ENCODE measurements at regions not wholly inside any gene's neighbourhood (a gene's known extent, or its start where the extent isn't known, plus 50 kb on each side); places are given as distances from the start of the nearest gene placed in this dataset.

- 56 to 58% methylated on average over 2 of the region's 2 CpGs for WGBS, 2 donors
- H3K27ac ChIP-seq (ENCODE audit: low read depth in 2 of 2, low read length in 1 of 2) = no peak overlapping the region
- H3K4me3 ChIP-seq (ENCODE audit: low read depth in 1 of 2, low read length in 2 of 2) = no peak overlapping the region
- no peaks in the 10 kb centered on the region for H3K4me1 ChIP-seq (ENCODE audit: control insufficient read depth in 2 of 2, insufficient read depth in 2 of 2, low read length in 1 of 2)
- no peaks in the 10 kb centered on the region for H3K9me3 ChIP-seq (ENCODE audit: control insufficient read depth in 2 of 2, insufficient read depth in 1 of 2, low read depth in 1 of 2, low read length in 1 of 2)
- H3K36me3 ChIP-seq (ENCODE audit: control insufficient read depth in 2 of 2, insufficient read depth in 2 of 2, low read length in 1 of 2) = no peaks in the 10 kb centered on the region
- H3K27me3 ChIP-seq (ENCODE audit: control insufficient read depth in 1 of 2, insufficient read depth in 2 of 2, low read length in 2 of 2) = no peaks in the 10 kb centered on the region
Measured at GRCh38 chr20:12173347-12174012, 255.8 kb downstream of the BTBD3 start.

GRCh38 chr20:12175538-12175937 is 257.8 kb downstream of the BTBD3 start:
- Histone ChIP-seq H3K27ac (ENCODE audit: low read depth in 2 of 2, low read length in 1 of 2) (no peak overlapping the region), H3K36me3 (ENCODE audit: control insufficient read depth in 2 of 2, insufficient read depth in 2 of 2, low read length in 1 of 2) (no peaks in the 10 kb centered on the region), H3K4me3 (ENCODE audit: low read depth in 1 of 2, low read length in 2 of 2) (no peak overlapping the region), H3K4me1 (ENCODE audit: control insufficient read depth in 2 of 2, insufficient read depth in 2 of 2, low read length in 1 of 2) (no peaks in the 10 kb centered on the region), H3K9me3 (ENCODE audit: control insufficient read depth in 2 of 2, insufficient read depth in 1 of 2, low read depth in 1 of 2, low read length in 1 of 2) (no peaks in the 10 kb centered on the region), H3K27me3 (ENCODE audit: control insufficient read depth in 1 of 2, insufficient read depth in 2 of 2, low read length in 2 of 2) (no peaks in the 10 kb centered on the region)

GRCh38 chr20:12177657-12178293 is 260.1 kb downstream of the BTBD3 start:
- Histone ChIP-seq H3K9me3 (ENCODE audit: control insufficient read depth in 2 of 2, insufficient read depth in 1 of 2, low read depth in 1 of 2, low read length in 1 of 2) (no peaks in the 10 kb centered on the region), H3K36me3 (ENCODE audit: control insufficient read depth in 2 of 2, insufficient read depth in 2 of 2, low read length in 1 of 2) (no peaks in the 10 kb centered on the region), H3K4me3 (ENCODE audit: low read depth in 1 of 2, low read length in 2 of 2) (no peak overlapping the region), H3K4me1 (ENCODE audit: control insufficient read depth in 2 of 2, insufficient read depth in 2 of 2, low read length in 1 of 2) (no peaks in the 10 kb centered on the region), H3K27me3 (ENCODE audit: control insufficient read depth in 1 of 2, insufficient read depth in 2 of 2, low read length in 2 of 2) (no peaks in the 10 kb centered on the region), H3K27ac (ENCODE audit: low read depth in 2 of 2, low read length in 1 of 2) (no peak overlapping the region)
- 50 to 64% methylated on average over 3 of the region's 3 CpGs for WGBS, 2 donors

DNA sequence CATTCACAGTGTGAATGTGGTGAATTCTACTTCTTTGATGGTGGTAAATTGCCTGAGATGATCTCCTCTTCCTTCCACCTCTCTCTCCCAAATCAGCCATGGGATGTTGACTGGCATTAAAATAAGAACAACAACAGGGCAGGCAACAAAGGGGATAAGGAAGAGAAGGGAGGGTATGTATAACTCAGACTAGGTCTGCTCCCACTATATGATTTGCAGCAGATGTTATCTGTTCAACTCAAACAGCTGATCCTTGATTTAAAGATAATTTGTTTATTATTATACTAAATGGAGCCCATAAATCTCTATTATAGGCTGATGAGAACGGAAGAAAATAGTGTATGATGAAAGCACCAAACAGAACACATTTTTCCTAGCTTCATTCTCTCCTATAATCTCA is 262.0 kb downstream of the BTBD3 start:
- WGBS, 2 donors = 63 to 64% methylated on average over 1 of the region's 1 CpG
- H3K27me3 ChIP-seq (ENCODE audit: control insufficient read depth in 1 of 2, insufficient read depth in 2 of 2, low read length in 2 of 2) = no peaks in the 10 kb centered on the region
- H3K9me3 ChIP-seq (ENCODE audit: control insufficient read depth in 2 of 2, insufficient read depth in 1 of 2, low read depth in 1 of 2, low read length in 1 of 2) = no peaks in the 10 kb centered on the region
- H3K27ac ChIP-seq (ENCODE audit: low read depth in 2 of 2, low read length in 1 of 2) = no peak overlapping the region
- H3K4me1 ChIP-seq (ENCODE audit: control insufficient read depth in 2 of 2, insufficient read depth in 2 of 2, low read length in 1 of 2) = no peaks in the 10 kb centered on the region
- H3K36me3 ChIP-seq (ENCODE audit: control insufficient read depth in 2 of 2, insufficient read depth in 2 of 2, low read length in 1 of 2) = no peaks in the 10 kb centered on the region
- H3K4me3 ChIP-seq (ENCODE audit: low read depth in 1 of 2, low read length in 2 of 2) = no peak overlapping the region

- Histone ChIP-seq H3K4me3 (ENCODE audit: low read depth in 1 of 2, low read length in 2 of 2) (no peak overlapping the region), H3K36me3 (ENCODE audit: control insufficient read depth in 2 of 2, insufficient read depth in 2 of 2, low read length in 1 of 2) (no peaks in the 10 kb centered on the region), H3K27me3 (ENCODE audit: control insufficient read depth in 1 of 2, insufficient read depth in 2 of 2, low read length in 2 of 2) (no peaks in the 10 kb centered on the region), H3K27ac (ENCODE audit: low read depth in 2 of 2, low read length in 1 of 2) (no peak overlapping the region), H3K4me1 (ENCODE audit: control insufficient read depth in 2 of 2, insufficient read depth in 2 of 2, low read length in 1 of 2) (no peaks in the 10 kb centered on the region), H3K9me3 (ENCODE audit: control insufficient read depth in 2 of 2, insufficient read depth in 1 of 2, low read depth in 1 of 2, low read length in 1 of 2) (no peaks in the 10 kb centered on the region)
- 58 to 64% methylated on average over 5 of the region's 5 CpGs for WGBS, 2 donors
Measured at GRCh38 chr20:12180107-12180661, 262.5 kb downstream of the BTBD3 start.

GRCh38 chr20:12198281-12198680 is 280.6 kb downstream of the BTBD3 start:
- no peak overlapping the region for H3K27ac ChIP-seq (ENCODE audit: low read depth in 2 of 2, low read length in 1 of 2)
- H3K4me3 ChIP-seq (ENCODE audit: low read depth in 1 of 2, low read length in 2 of 2) = no peak overlapping the region
- no peaks in the 10 kb centered on the region for H3K36me3 ChIP-seq (ENCODE audit: control insufficient read depth in 2 of 2, insufficient read depth in 2 of 2, low read length in 1 of 2)
- no peaks in the 10 kb centered on the region for H3K9me3 ChIP-seq (ENCODE audit: control insufficient read depth in 2 of 2, insufficient read depth in 1 of 2, low read depth in 1 of 2, low read length in 1 of 2)
- H3K4me1 ChIP-seq (ENCODE audit: control insufficient read depth in 2 of 2, insufficient read depth in 2 of 2, low read length in 1 of 2) = no peaks in the 10 kb centered on the region
- no peaks in the 10 kb centered on the region for H3K27me3 ChIP-seq (ENCODE audit: control insufficient read depth in 1 of 2, insufficient read depth in 2 of 2, low read length in 2 of 2)

DNA sequence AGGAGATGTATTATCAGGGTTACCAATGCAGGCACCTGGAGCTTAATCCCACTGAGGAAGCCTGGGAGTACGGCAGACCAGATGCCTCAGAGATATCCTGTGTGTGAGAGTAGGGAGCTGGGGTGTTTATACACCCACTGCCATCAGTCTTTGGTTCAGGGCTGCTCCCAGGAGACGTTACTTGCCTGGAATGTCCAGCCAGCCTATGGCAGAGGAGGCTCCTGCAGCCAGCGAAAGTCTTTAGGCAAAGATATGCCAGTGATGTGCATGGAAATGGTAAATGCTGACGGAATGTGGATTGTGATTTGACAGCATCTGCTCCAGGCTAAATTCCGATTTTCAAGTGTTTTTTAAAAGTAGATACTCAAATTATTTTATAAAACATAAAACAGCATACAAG is 282.0 kb downstream of the BTBD3 start:
- no peak overlapping the region for H3K27ac ChIP-seq (ENCODE audit: low read depth in 2 of 2, low read length in 1 of 2)
- H3K27me3 ChIP-seq (ENCODE audit: control insufficient read depth in 1 of 2, insufficient read depth in 2 of 2, low read length in 2 of 2) = no peaks in the 10 kb centered on the region
- no peaks in the 10 kb centered on the region for H3K9me3 ChIP-seq (ENCODE audit: control insufficient read depth in 2 of 2, insufficient read depth in 1 of 2, low read depth in 1 of 2, low read length in 1 of 2)
- H3K4me3 ChIP-seq (ENCODE audit: low read depth in 1 of 2, low read length in 2 of 2) = no peak overlapping the region
- 82 to 83% methylated on average over 5 of the region's 5 CpGs for WGBS, 2 donors
- H3K4me1 ChIP-seq (ENCODE audit: control insufficient read depth in 2 of 2, insufficient read depth in 2 of 2, low read length in 1 of 2) = no peaks in the 10 kb centered on the region
- no peaks in the 10 kb centered on the region for H3K36me3 ChIP-seq (ENCODE audit: control insufficient read depth in 2 of 2, insufficient read depth in 2 of 2, low read length in 1 of 2)

DNA sequence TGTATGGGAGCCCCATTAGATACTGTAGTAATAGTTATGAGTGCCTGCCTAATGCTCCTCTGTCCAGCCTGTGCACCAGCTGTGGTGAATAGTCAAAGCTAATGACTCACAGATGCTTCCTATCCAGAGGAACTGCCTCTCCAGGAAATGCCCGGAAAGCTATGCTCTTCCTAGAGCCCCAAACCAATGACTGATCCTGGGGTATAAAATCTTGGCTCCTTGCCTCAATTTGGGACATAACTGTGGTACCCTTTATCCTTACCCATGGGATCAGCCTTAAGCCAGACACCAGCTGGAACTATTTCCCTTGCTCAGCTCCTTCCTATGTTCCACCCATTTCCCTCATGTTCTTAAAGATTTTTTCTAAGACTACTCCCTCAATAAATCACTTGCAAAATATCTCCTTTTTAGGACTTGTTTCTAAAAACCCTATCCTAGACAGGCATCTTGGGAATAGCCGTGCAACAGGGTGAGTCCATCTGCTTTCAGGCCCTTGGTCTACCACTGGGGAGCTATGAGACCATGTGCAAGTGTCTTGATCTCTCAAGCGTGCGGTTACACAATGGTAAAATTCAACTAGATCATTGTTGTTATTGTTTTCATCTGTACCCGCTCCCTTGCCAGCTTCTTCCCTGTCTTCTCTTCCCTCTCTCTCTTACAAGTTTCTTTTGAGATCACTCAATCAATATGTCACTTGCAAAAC is 283.7 kb downstream of the BTBD3 start:
- H3K4me1 ChIP-seq (ENCODE audit: control insufficient read depth in 2 of 2, insufficient read depth in 2 of 2, low read length in 1 of 2) = no peaks in the 10 kb centered on the region
- H3K36me3 ChIP-seq (ENCODE audit: control insufficient read depth in 2 of 2, insufficient read depth in 2 of 2, low read length in 1 of 2) = no peaks in the 10 kb centered on the region
- H3K27ac ChIP-seq (ENCODE audit: low read depth in 2 of 2, low read length in 1 of 2) = no peak overlapping the region
- H3K4me3 ChIP-seq (ENCODE audit: low read depth in 1 of 2, low read length in 2 of 2) = no peak overlapping the region
- no peaks in the 10 kb centered on the region for H3K27me3 ChIP-seq (ENCODE audit: control insufficient read depth in 1 of 2, insufficient read depth in 2 of 2, low read length in 2 of 2)
- no peaks in the 10 kb centered on the region for H3K9me3 ChIP-seq (ENCODE audit: control insufficient read depth in 2 of 2, insufficient read depth in 1 of 2, low read depth in 1 of 2, low read length in 1 of 2)
- 84 to 85% methylated on average over 5 of the region's 5 CpGs for WGBS, 2 donors

DNA sequence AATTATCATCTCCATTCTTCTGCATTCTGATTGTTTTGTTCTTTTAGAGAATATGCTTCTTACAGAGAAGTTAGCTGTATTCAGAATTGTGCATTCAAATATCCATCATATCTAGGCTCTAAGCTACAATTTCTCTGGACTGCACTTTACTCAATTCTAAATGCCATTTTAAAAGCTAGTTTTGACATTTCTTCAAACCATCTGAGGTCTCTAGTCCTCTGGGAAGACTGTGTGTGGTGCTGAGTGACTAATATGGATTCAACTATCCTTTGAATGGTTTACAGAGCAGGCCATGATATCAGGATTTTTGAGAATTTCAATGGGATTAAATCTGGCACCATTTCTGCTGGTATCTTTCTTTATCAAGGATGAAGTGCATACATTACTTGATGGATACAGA is 285.7 kb downstream of the BTBD3 start:
- Histone ChIP-seq H3K27ac (ENCODE audit: low read depth in 2 of 2, low read length in 1 of 2) (no peak overlapping the region), H3K36me3 (ENCODE audit: control insufficient read depth in 2 of 2, insufficient read depth in 2 of 2, low read length in 1 of 2) (no peaks in the 10 kb centered on the region), H3K4me3 (ENCODE audit: low read depth in 1 of 2, low read length in 2 of 2) (no peak overlapping the region), H3K4me1 (ENCODE audit: control insufficient read depth in 2 of 2, insufficient read depth in 2 of 2, low read length in 1 of 2) (no peaks in the 10 kb centered on the region), H3K27me3 (ENCODE audit: control insufficient read depth in 1 of 2, insufficient read depth in 2 of 2, low read length in 2 of 2) (no peaks in the 10 kb centered on the region), H3K9me3 (ENCODE audit: control insufficient read depth in 2 of 2, insufficient read depth in 1 of 2, low read depth in 1 of 2, low read length in 1 of 2) (no peaks in the 10 kb centered on the region)

Measured in esophagus (tissue), 2 donors.